Glutamatergic neuron (in vitro differentiated cells): ENCODE measurements at regions not wholly inside any gene's neighbourhood (a gene's known extent, or its start where the extent isn't known, plus 50 kb on each side); places are given as distances from the start of the nearest gene placed in this dataset.

Experiments used
- DNase-seq: peaks from one replicate; pipeline ENCODE4 v3.0.0; 2022
- H3K27ac Mint-ChIP-seq: one replicate; pipeline ENCODE4 v1.8.0; 2020; ENCODE audit warnings: mild to moderate bottlenecking, mixed read lengths, inconsistent platforms; ENCODE audit not compliant: unreplicated experiment
- H3K27me3 Mint-ChIP-seq: one replicate; pipeline ENCODE4 v1.8.0; 2020; ENCODE audit warnings: mild to moderate bottlenecking, moderate library complexity, mixed read lengths, inconsistent platforms; ENCODE audit not compliant: unreplicated experiment
- H3K36me3 Mint-ChIP-seq: one replicate; pipeline ENCODE4 v1.8.0; 2020; ENCODE audit warnings: mild to moderate bottlenecking, mixed read lengths, inconsistent platforms; ENCODE audit not compliant: unreplicated experiment
- H3K4me1 Mint-ChIP-seq: one replicate; pipeline ENCODE4 v1.8.0; 2020; ENCODE audit warnings: mild to moderate bottlenecking, low read depth, mixed read lengths, inconsistent platforms; ENCODE audit not compliant: unreplicated experiment
- H3K4me3 Mint-ChIP-seq: one replicate; pipeline ENCODE4 v1.8.0; 2020; ENCODE audit warnings: mild to moderate bottlenecking, mixed read lengths, inconsistent platforms; ENCODE audit not compliant: unreplicated experiment
- H3K9me3 Mint-ChIP-seq: one replicate; pipeline ENCODE4 v1.8.0; 2020; ENCODE audit warnings: mild to moderate bottlenecking, moderate library complexity, mixed read lengths, inconsistent platforms; ENCODE audit not compliant: unreplicated experiment
- CTCF ChIP-seq: fragments of 200-600 bp; sonication (generic); IDR thresholded peaks from one replicate; pipeline ENCODE4 v1.5.0; 2021; ENCODE audit not compliant: partially characterized antibody, unreplicated experiment

- Mint-ChIP-seq H3K36me3 (no peaks in the 10 kb centered on the region), H3K4me3 (no peak overlapping the region), H3K27ac (no peak overlapping the region), H3K27me3 (peaks cover 2% of the 10 kb centered on the region), H3K9me3 (no peaks in the 10 kb centered on the region), H3K4me1 (no peaks in the 10 kb centered on the region)
- no peak for TF ChIP-seq CTCF
- DNase-seq: no peak
Observed at GRCh38 chr2:173678186-173678585, 287.0 kb downstream of the SP3 start.

GRCh38 chr2:173680574-173680973, 284.6 kb downstream of the SP3 start:
- no peak for DNase-seq
- H3K4me3 Mint-ChIP-seq: no peak overlapping the region
- no peak overlapping the region for H3K27ac Mint-ChIP-seq
- H3K9me3 Mint-ChIP-seq: peaks cover 2% of the 10 kb centered on the region
- no peak for TF ChIP-seq CTCF
- peaks cover 14% of the 10 kb centered on the region for H3K4me1 Mint-ChIP-seq
- no peaks in the 10 kb centered on the region for H3K27me3 Mint-ChIP-seq
- no peaks in the 10 kb centered on the region for H3K36me3 Mint-ChIP-seq

- Mint-ChIP-seq H3K4me1 (peaks cover 26% of the 10 kb centered on the region), H3K9me3 (peaks cover 4% of the 10 kb centered on the region), H3K27ac (no peak overlapping the region), H3K27me3 (peaks cover 2% of the 10 kb centered on the region), H3K4me3 (no peak overlapping the region), H3K36me3 (no peaks in the 10 kb centered on the region)
- no peak for DNase-seq
- no peak for TF ChIP-seq CTCF
Observed at GRCh38 chr2:173681881-173682650, 283.1 kb downstream of the SP3 start.

- TF ChIP-seq CTCF: no peak
- Mint-ChIP-seq H3K27ac (peak overlapping the region; percentile 50), H3K9me3 (peaks cover 8% of the 10 kb centered on the region), H3K27me3 (peaks cover 5% of the 10 kb centered on the region), H3K4me3 (no peak overlapping the region), H3K4me1 (peaks cover 30% of the 10 kb centered on the region), H3K36me3 (no peaks in the 10 kb centered on the region)
- DNase-seq: no peak
Observed at GRCh38 chr2:173684896-173685459, 280.2 kb downstream of the SP3 start.

- H3K27ac Mint-ChIP-seq: no peak overlapping the region
Observed at GRCh38 chr2:173690349-173690748, 274.8 kb downstream of the SP3 start.

More at GRCh38 chr2:173690349-173690748, 274.8 kb downstream of the SP3 start:
- TF ChIP-seq CTCF: no peak
- H3K4me1 Mint-ChIP-seq: peaks cover 25% of the 10 kb centered on the region
- H3K36me3 Mint-ChIP-seq: no peaks in the 10 kb centered on the region
- no peak overlapping the region for H3K4me3 Mint-ChIP-seq
- H3K27me3 Mint-ChIP-seq: peaks cover 5% of the 10 kb centered on the region
- H3K9me3 Mint-ChIP-seq: peaks cover 5% of the 10 kb centered on the region
- no peak for DNase-seq
